ENCODE measurements at regions not wholly inside any gene's neighbourhood (a gene's known extent, or its start where the extent isn't known, plus 50 kb on each side); places are given as distances from the start of the nearest gene placed in this dataset.
"Not testable (repeated sequence)": the region's sequence is repeated elsewhere in the genome, so short reads cannot be mapped to it uniquely, and the experiment has no call there.

GRCh38 chr14:105920151-105920700, 393.8 kb downstream of the TMEM121 start:
- not testable (repeated sequence) for H2AFZ ChIP-seq (ENCODE audit: low read depth, low read length); H3K4me3 ChIP-seq (ENCODE audit: low read length); H3K4me1 ChIP-seq (ENCODE audit: insufficient read depth, low read length); H3K9me3 ChIP-seq (ENCODE audit: low read length); H3K36me3 ChIP-seq (ENCODE audit: insufficient read depth, low read length); H3K27me3 ChIP-seq (ENCODE audit: insufficient read depth, low read length)

GRCh38 chr14:105920803-105921755, 394.7 kb downstream of the TMEM121 start:
- H3K4me1 ChIP-seq (ENCODE audit: insufficient read depth, low read length); H3K9me3 ChIP-seq (ENCODE audit: low read length): not testable (repeated sequence)

GRCh38 chr14:105921781-105922180, 395.4 kb downstream of the TMEM121 start:
- not testable (repeated sequence) for H3K4me3 ChIP-seq (ENCODE audit: low read length); H3K9me3 ChIP-seq (ENCODE audit: low read length); H2AFZ ChIP-seq (ENCODE audit: low read depth, low read length); H3K4me1 ChIP-seq (ENCODE audit: insufficient read depth, low read length); H3K27me3 ChIP-seq (ENCODE audit: insufficient read depth, low read length); H3K36me3 ChIP-seq (ENCODE audit: insufficient read depth, low read length)

More at GRCh38 chr14:105920803-105921755, 394.7 kb downstream of the TMEM121 start:
- H2AFZ ChIP-seq (ENCODE audit: low read depth, low read length); H3K4me3 ChIP-seq (ENCODE audit: low read length); H3K27me3 ChIP-seq (ENCODE audit: insufficient read depth, low read length); H3K36me3 ChIP-seq (ENCODE audit: insufficient read depth, low read length): not testable (repeated sequence)

- H3K9me3 ChIP-seq (ENCODE audit: low read length); H3K4me3 ChIP-seq (ENCODE audit: low read length); H2AFZ ChIP-seq (ENCODE audit: low read depth, low read length): not testable (repeated sequence)
Measured at GRCh38 chr14:105923520-105924191, 397.3 kb downstream of the TMEM121 start.

GRCh38 chr14:105924951-105925591, 398.7 kb downstream of the TMEM121 start:
- Histone ChIP-seq H3K27me3 (ENCODE audit: insufficient read depth, low read length) (no peaks in the 10 kb centered on the region), H3K4me1 (ENCODE audit: insufficient read depth, low read length) (no peaks in the 10 kb centered on the region), H3K36me3 (ENCODE audit: insufficient read depth, low read length) (no peaks in the 10 kb centered on the region), H3K9me3 (ENCODE audit: low read length) (no peaks in the 10 kb centered on the region), H3K4me3 (ENCODE audit: low read length) (no peak overlapping the region), H2AFZ (ENCODE audit: low read depth, low read length) (no peak overlapping the region)

More at GRCh38 chr14:105923520-105924191, 397.3 kb downstream of the TMEM121 start:
- H3K36me3 ChIP-seq (ENCODE audit: insufficient read depth, low read length); H3K4me1 ChIP-seq (ENCODE audit: insufficient read depth, low read length); H3K27me3 ChIP-seq (ENCODE audit: insufficient read depth, low read length): not testable (repeated sequence)

- no peaks in the 10 kb centered on the region for H3K4me1 ChIP-seq (ENCODE audit: insufficient read depth, low read length)
- no peaks in the 10 kb centered on the region for H3K27me3 ChIP-seq (ENCODE audit: insufficient read depth, low read length)
- no peaks in the 10 kb centered on the region for H3K9me3 ChIP-seq (ENCODE audit: low read length)
- H3K36me3 ChIP-seq (ENCODE audit: insufficient read depth, low read length), result no peaks in the 10 kb centered on the region
- H2AFZ ChIP-seq (ENCODE audit: low read depth, low read length), result no peak overlapping the region
- H3K4me3 ChIP-seq (ENCODE audit: low read length), result no peak overlapping the region
Measured at GRCh38 chr14:105925615-105926372, 399.4 kb downstream of the TMEM121 start.

GRCh38 chr14:105926373-105927095, 400.2 kb downstream of the TMEM121 start:
- no peaks in the 10 kb centered on the region for H3K27me3 ChIP-seq (ENCODE audit: insufficient read depth, low read length)
- H3K4me1 ChIP-seq (ENCODE audit: insufficient read depth, low read length), result no peaks in the 10 kb centered on the region
- H3K4me3 ChIP-seq (ENCODE audit: low read length), result no peak overlapping the region
- no peak overlapping the region for H2AFZ ChIP-seq (ENCODE audit: low read depth, low read length)
- H3K36me3 ChIP-seq (ENCODE audit: insufficient read depth, low read length), result no peaks in the 10 kb centered on the region
- H3K9me3 ChIP-seq (ENCODE audit: low read length), result no peaks in the 10 kb centered on the region

- no peak overlapping the region for H2AFZ ChIP-seq (ENCODE audit: low read depth, low read length)
- H3K36me3 ChIP-seq (ENCODE audit: insufficient read depth, low read length), result no peaks in the 10 kb centered on the region
- H3K9me3 ChIP-seq (ENCODE audit: low read length), result no peaks in the 10 kb centered on the region
- peaks cover 5% of the 10 kb centered on the region for H3K27me3 ChIP-seq (ENCODE audit: insufficient read depth, low read length)
- no peaks in the 10 kb centered on the region for H3K4me1 ChIP-seq (ENCODE audit: insufficient read depth, low read length)
- no peak overlapping the region for H3K4me3 ChIP-seq (ENCODE audit: low read length)
Measured at GRCh38 chr14:105927096-105928060, 401.0 kb downstream of the TMEM121 start.

- not testable (repeated sequence) for H2AFZ ChIP-seq (ENCODE audit: low read depth, low read length); H3K36me3 ChIP-seq (ENCODE audit: insufficient read depth, low read length); H3K4me3 ChIP-seq (ENCODE audit: low read length); H3K27me3 ChIP-seq (ENCODE audit: insufficient read depth, low read length); H3K9me3 ChIP-seq (ENCODE audit: low read length); H3K4me1 ChIP-seq (ENCODE audit: insufficient read depth, low read length)
Measured at GRCh38 chr14:105928171-105929111, 402.1 kb downstream of the TMEM121 start.

GRCh38 chr14:105929327-105930081, 403.1 kb downstream of the TMEM121 start:
- no peaks in the 10 kb centered on the region for H3K9me3 ChIP-seq (ENCODE audit: low read length)
- H3K27me3 ChIP-seq (ENCODE audit: insufficient read depth, low read length), result peaks cover 5% of the 10 kb centered on the region
- H3K4me3 ChIP-seq (ENCODE audit: low read length), result no peak overlapping the region
- no peaks in the 10 kb centered on the region for H3K36me3 ChIP-seq (ENCODE audit: insufficient read depth, low read length)
- no peak overlapping the region for H2AFZ ChIP-seq (ENCODE audit: low read depth, low read length)
- H3K4me1 ChIP-seq (ENCODE audit: insufficient read depth, low read length), result no peaks in the 10 kb centered on the region

Data from neuron (in vitro differentiated cells).